GM23338 (cell line): ENCODE measurements at regions not wholly inside any gene's neighbourhood (a gene's known extent, or its start where the extent isn't known, plus 50 kb on each side); places are given as distances from the start of the nearest gene placed in this dataset.

Source experiments
- ATAC-seq: fragments of 200-7000 bp; cut with Tn5 transposase; 3 replicates; pipeline ENCODE4 v1.9.1; 2020
- DNase-seq: peaks from one replicate; pipeline ENCODE4 v3.0.0-alpha.2; 2015; ENCODE audit warnings: low spot score
- H2AFZ ChIP-seq: fragments of 200-600 bp; sonication (generic); 2 replicates; pipeline ENCODE4 v1.8.0; 2016; ENCODE audit warnings: antibody characterized with exemption, mild to moderate bottlenecking, moderate library complexity
- H3F3A ChIP-seq: fragments of 200-600 bp; sonication (generic); replicated peaks from 2 replicates; pipeline ENCODE4 v1.8.0; 2017; ENCODE audit warnings: antibody characterized with exemption, mixed run types, low read depth
- H3K27ac ChIP-seq: fragments of 200-600 bp; sonication (generic); 2 replicates; pipeline ENCODE4 v1.6.1; 2016; ENCODE audit warnings: low read depth
- H3K27me3 ChIP-seq: fragments of 200-600 bp; sonication (generic); 2 replicates; pipeline ENCODE4 v1.8.0; 2016; ENCODE audit warnings: mild to moderate bottlenecking, mixed run types, moderate library complexity; ENCODE audit not compliant: insufficient read depth
- H3K36me3 ChIP-seq: fragments of 200-600 bp; sonication (generic); 2 replicates; pipeline ENCODE4 v1.8.0; 2016; ENCODE audit warnings: mild to moderate bottlenecking; ENCODE audit not compliant: insufficient read depth
- H3K4me1 ChIP-seq: fragments of 200-600 bp; sonication (generic); 2 replicates; pipeline ENCODE4 v1.8.0; 2016; ENCODE audit warnings: mild to moderate bottlenecking, moderate library complexity; ENCODE audit not compliant: insufficient read depth
- H3K4me2 ChIP-seq: fragments of 200-600 bp; sonication (generic); 2 replicates; pipeline ENCODE4 v1.7.1; 2017; ENCODE audit warnings: mixed run types
- H3K4me3 ChIP-seq: fragments of 200-600 bp; sonication (generic); 2 replicates; pipeline ENCODE4 v1.6.1; 2016; ENCODE audit warnings: mixed run types
- H3K79me2 ChIP-seq: fragments of 200-600 bp; sonication (generic); replicated peaks from 2 replicates; pipeline ENCODE4 v1.8.0; 2017; ENCODE audit warnings: mild to moderate bottlenecking; ENCODE audit not compliant: insufficient read depth
- H3K9me2 ChIP-seq: fragments of 200-600 bp; sonication (generic); 2 replicates; pipeline ENCODE4 v1.8.0; 2017; ENCODE audit not compliant: insufficient read depth
- H4K20me1 ChIP-seq: fragments of 200-600 bp; sonication (generic); replicated peaks from 2 replicates; pipeline ENCODE4 v1.8.0; 2017; ENCODE audit warnings: mild to moderate bottlenecking; ENCODE audit not compliant: insufficient read depth
- H3K27ac Mint-ChIP-seq: 2 replicates; pipeline ENCODE4 v1.8.0; 2020; ENCODE audit warnings: inconsistent platforms, mild to moderate bottlenecking, moderate library complexity, mixed read lengths
- H3K27me3 Mint-ChIP-seq: 3 replicates; pipeline ENCODE4 v1.8.0; 2022; ENCODE audit warnings: low read depth, mild to moderate bottlenecking, moderate library complexity, mixed read lengths, inconsistent platforms; ENCODE audit not compliant: insufficient read depth, poor library complexity
- H3K36me3 Mint-ChIP-seq: 3 replicates; pipeline ENCODE4 v1.8.0; 2021; ENCODE audit warnings: low read depth, mild to moderate bottlenecking, inconsistent platforms, moderate library complexity, mixed read lengths
- H3K4me1 Mint-ChIP-seq: 3 replicates; pipeline ENCODE4 v1.8.0; 2020; ENCODE audit warnings: mild to moderate bottlenecking, inconsistent platforms, mixed read lengths
- H3K4me3 Mint-ChIP-seq: 3 replicates; pipeline ENCODE4 v1.8.0; 2021; ENCODE audit warnings: moderate library complexity, mild to moderate bottlenecking, inconsistent platforms, mixed read lengths
- H3K9me3 Mint-ChIP-seq: 3 replicates; pipeline ENCODE4 v1.8.0; 2020; ENCODE audit warnings: moderate library complexity, mild to moderate bottlenecking, inconsistent platforms, mixed read lengths
- CREB1 ChIP-seq: fragments of 250-450 bp; sonication (Bioruptor Pico); IDR thresholded peaks from 2 replicates; pipeline ENCODE4 v1.5.0; 2020; ENCODE audit warnings: low read depth, mild to moderate bottlenecking, moderate library complexity
- EZH2 ChIP-seq: fragments of 200-600 bp; sonication (generic); IDR thresholded peaks from one replicate; pipeline ENCODE4 v1.8.0; 2017; ENCODE audit warnings: antibody characterized with exemption, mild to moderate bottlenecking, low read depth; ENCODE audit not compliant: unreplicated experiment
- EZH2phosphoT487 ChIP-seq: fragments of 200-600 bp; sonication (generic); IDR thresholded peaks from one replicate; pipeline ENCODE4 v1.8.1; 2018; ENCODE audit warnings: antibody characterized with exemption; ENCODE audit not compliant: unreplicated experiment
- JUNB ChIP-seq: IDR thresholded peaks from one replicate; pipeline ENCODE4 v1.6.1; 2016; ENCODE audit warnings: antibody characterized with exemption; ENCODE audit not compliant: unreplicated experiment
- NANOG ChIP-seq: IDR thresholded peaks from 2 replicates; pipeline ENCODE4 v1.6.1; 2016; ENCODE audit warnings: antibody characterized with exemption, borderline replicate concordance
- POLR2AphosphoS5 ChIP-seq: IDR thresholded peaks from 2 replicates; pipeline ENCODE4 v1.6.1; 2016; ENCODE audit warnings: antibody characterized with exemption, low read depth
- STAT1 ChIP-seq: IDR thresholded peaks from one replicate; pipeline ENCODE4 v1.6.1; 2016; ENCODE audit warnings: antibody characterized with exemption; ENCODE audit not compliant: unreplicated experiment
- ZNF114 ChIP-seq: fragments of 250-450 bp; sonication (Bioruptor Pico); IDR thresholded peaks from 2 replicates; pipeline ENCODE4 v1.5.0; 2020; ENCODE audit warnings: mild to moderate bottlenecking, moderate library complexity
- ZNF331 ChIP-seq: fragments of 250-450 bp; sonication (Bioruptor Pico); IDR thresholded peaks from 2 replicates; pipeline ENCODE4 v1.5.0; 2020; ENCODE audit warnings: low read depth, mild to moderate bottlenecking, moderate library complexity
- TF ChIP-seq, protein P1 (sequence below): IDR thresholded peaks from 2 replicates; pipeline ENCODE4 v1.6.1; 2016; ENCODE audit warnings: antibody characterized with exemption
- TF ChIP-seq, protein P2 (sequence below): fragments of 250-450 bp; sonication (Bioruptor Pico); IDR thresholded peaks from 2 replicates; pipeline ENCODE4 v1.5.0; 2020; ENCODE audit warnings: mild to moderate bottlenecking, moderate library complexity
- TF ChIP-seq, protein P3 (sequence below): IDR thresholded peaks from one replicate; pipeline ENCODE4 v1.6.1; 2018; ENCODE audit warnings: antibody characterized with exemption; ENCODE audit not compliant: unreplicated experiment
- TF ChIP-seq, protein P4 (sequence below), 2 experiments: fragments of 200-600 bp in 1 of 2; sonication (generic) in 1 of 2; conservative IDR thresholded peaks; 2 replicates each; pipeline versions ENCODE4 v1.5.1 to v1.6.1; 2016 to 2017; ENCODE audit warnings: antibody characterized with exemption in 2 of 2, low read depth in 2 of 2, mild to moderate bottlenecking in 2 of 2, moderate library complexity in 1 of 2

DNA sequence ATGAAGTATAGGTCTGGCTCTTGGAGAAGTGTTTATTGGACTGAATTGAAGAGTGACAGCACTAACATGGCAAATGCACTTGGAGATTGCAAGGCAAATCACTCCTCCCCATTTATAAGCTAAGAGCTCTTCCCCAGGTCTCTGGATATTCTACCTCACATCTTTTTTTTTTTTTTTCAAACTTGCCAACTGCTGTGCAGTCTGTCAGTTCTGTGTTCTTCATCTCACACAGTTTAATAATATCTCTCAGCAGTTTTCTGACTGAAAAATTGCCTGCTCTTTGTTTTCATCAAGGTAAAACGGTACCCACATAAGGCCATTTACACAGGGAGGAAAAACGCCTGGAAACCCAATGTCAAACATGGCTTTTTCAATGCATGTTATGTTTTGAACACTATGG, 186.1 kb upstream of the B3GALT2 start:
- H4K20me1 ChIP-seq, result no peaks in the 10 kb centered on the region
- no peaks in the 10 kb centered on the region for H3F3A ChIP-seq
- no peak overlapping the region for H3K4me2 ChIP-seq
- no peaks in the 10 kb centered on the region for H3K36me3 ChIP-seq
- DNase-seq (no peak), ATAC-seq (no peak)
- Mint-ChIP-seq H3K27me3 (no peaks in the 10 kb centered on the region), H3K9me3 (no peaks in the 10 kb centered on the region; the same call in 2 of the 3 replicates), H3K36me3 (no peaks in the 10 kb centered on the region), H3K4me3 (no peak overlapping the region), H3K27ac (no peak overlapping the region), H3K4me1 (no peaks in the 10 kb centered on the region)
- H3K27me3 ChIP-seq, result no peaks in the 10 kb centered on the region
- TF ChIP-seq EZH2phosphoT487, result no peak
- TF ChIP-seq NANOG, result no peak
- TF ChIP-seq ZNF114 (CRISPR knock-in tag), result no peak
- no peak for TF ChIP-seq POLR2AphosphoS5
- TF ChIP-seq, protein P1, sequence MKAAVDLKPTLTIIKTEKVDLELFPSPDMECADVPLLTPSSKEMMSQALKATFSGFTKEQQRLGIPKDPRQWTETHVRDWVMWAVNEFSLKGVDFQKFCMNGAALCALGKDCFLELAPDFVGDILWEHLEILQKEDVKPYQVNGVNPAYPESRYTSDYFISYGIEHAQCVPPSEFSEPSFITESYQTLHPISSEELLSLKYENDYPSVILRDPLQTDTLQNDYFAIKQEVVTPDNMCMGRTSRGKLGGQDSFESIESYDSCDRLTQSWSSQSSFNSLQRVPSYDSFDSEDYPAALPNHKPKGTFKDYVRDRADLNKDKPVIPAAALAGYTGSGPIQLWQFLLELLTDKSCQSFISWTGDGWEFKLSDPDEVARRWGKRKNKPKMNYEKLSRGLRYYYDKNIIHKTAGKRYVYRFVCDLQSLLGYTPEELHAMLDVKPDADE, result no peak
- TF ChIP-seq ZNF331 (CRISPR knock-in tag), result no peak
- no peak for TF ChIP-seq STAT1
- TF ChIP-seq EZH2, result no peak
- TF ChIP-seq, protein P2, sequence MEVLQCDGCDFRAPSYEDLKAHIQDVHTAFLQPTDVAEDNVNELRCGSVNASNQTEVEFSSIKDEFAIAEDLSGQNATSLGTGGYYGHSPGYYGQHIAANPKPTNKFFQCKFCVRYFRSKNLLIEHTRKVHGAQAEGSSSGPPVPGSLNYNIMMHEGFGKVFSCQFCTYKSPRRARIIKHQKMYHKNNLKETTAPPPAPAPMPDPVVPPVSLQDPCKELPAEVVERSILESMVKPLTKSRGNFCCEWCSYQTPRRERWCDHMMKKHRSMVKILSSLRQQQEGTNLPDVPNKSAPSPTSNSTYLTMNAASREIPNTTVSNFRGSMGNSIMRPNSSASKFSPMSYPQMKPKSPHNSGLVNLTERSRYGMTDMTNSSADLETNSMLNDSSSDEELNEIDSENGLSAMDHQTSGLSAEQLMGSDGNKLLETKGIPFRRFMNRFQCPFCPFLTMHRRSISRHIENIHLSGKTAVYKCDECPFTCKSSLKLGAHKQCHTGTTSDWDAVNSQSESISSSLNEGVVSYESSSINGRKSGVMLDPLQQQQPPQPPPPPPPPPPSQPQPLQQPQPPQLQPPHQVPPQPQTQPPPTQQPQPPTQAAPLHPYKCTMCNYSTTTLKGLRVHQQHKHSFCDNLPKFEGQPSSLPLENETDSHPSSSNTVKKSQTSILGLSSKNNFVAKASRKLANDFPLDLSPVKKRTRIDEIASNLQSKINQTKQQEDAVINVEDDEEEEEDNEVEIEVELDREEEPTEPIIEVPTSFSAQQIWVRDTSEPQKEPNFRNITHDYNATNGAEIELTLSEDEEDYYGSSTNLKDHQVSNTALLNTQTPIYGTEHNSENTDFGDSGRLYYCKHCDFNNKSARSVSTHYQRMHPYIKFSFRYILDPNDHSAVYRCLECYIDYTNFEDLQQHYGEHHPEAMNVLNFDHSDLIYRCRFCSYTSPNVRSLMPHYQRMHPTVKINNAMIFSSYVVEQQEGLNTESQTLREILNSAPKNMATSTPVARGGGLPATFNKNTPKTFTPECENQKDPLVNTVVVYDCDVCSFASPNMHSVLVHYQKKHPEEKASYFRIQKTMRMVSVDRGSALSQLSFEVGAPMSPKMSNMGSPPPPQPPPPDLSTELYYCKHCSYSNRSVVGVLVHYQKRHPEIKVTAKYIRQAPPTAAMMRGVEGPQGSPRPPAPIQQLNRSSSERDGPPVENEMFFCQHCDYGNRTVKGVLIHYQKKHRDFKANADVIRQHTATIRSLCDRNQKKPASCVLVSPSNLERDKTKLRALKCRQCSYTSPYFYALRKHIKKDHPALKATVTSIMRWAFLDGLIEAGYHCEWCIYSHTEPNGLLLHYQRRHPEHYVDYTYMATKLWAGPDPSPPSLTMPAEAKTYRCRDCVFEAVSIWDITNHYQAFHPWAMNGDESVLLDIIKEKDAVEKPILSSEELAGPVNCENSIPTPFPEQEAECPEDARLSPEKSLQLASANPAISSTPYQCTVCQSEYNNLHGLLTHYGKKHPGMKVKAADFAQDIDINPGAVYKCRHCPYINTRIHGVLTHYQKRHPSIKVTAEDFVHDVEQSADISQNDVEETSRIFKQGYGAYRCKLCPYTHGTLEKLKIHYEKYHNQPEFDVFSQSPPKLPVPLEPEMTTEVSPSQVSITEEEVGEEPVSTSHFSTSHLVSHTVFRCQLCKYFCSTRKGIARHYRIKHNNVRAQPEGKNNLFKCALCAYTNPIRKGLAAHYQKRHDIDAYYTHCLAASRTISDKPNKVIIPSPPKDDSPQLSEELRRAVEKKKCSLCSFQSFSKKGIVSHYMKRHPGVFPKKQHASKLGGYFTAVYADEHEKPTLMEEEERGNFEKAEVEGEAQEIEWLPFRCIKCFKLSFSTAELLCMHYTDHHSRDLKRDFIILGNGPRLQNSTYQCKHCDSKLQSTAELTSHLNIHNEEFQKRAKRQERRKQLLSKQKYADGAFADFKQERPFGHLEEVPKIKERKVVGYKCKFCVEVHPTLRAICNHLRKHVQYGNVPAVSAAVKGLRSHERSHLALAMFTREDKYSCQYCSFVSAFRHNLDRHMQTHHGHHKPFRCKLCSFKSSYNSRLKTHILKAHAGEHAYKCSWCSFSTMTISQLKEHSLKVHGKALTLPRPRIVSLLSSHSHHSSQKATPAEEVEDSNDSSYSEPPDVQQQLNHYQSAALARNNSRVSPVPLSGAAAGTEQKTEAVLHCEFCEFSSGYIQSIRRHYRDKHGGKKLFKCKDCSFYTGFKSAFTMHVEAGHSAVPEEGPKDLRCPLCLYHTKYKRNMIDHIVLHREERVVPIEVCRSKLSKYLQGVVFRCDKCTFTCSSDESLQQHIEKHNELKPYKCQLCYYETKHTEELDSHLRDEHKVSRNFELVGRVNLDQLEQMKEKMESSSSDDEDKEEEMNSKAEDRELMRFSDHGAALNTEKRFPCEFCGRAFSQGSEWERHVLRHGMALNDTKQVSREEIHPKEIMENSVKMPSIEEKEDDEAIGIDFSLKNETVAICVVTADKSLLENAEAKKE, result no peak
- TF ChIP-seq, protein P3, sequence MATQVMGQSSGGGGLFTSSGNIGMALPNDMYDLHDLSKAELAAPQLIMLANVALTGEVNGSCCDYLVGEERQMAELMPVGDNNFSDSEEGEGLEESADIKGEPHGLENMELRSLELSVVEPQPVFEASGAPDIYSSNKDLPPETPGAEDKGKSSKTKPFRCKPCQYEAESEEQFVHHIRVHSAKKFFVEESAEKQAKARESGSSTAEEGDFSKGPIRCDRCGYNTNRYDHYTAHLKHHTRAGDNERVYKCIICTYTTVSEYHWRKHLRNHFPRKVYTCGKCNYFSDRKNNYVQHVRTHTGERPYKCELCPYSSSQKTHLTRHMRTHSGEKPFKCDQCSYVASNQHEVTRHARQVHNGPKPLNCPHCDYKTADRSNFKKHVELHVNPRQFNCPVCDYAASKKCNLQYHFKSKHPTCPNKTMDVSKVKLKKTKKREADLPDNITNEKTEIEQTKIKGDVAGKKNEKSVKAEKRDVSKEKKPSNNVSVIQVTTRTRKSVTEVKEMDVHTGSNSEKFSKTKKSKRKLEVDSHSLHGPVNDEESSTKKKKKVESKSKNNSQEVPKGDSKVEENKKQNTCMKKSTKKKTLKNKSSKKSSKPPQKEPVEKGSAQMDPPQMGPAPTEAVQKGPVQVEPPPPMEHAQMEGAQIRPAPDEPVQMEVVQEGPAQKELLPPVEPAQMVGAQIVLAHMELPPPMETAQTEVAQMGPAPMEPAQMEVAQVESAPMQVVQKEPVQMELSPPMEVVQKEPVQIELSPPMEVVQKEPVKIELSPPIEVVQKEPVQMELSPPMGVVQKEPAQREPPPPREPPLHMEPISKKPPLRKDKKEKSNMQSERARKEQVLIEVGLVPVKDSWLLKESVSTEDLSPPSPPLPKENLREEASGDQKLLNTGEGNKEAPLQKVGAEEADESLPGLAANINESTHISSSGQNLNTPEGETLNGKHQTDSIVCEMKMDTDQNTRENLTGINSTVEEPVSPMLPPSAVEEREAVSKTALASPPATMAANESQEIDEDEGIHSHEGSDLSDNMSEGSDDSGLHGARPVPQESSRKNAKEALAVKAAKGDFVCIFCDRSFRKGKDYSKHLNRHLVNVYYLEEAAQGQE, result no peak
- TF ChIP-seq, protein P4, sequence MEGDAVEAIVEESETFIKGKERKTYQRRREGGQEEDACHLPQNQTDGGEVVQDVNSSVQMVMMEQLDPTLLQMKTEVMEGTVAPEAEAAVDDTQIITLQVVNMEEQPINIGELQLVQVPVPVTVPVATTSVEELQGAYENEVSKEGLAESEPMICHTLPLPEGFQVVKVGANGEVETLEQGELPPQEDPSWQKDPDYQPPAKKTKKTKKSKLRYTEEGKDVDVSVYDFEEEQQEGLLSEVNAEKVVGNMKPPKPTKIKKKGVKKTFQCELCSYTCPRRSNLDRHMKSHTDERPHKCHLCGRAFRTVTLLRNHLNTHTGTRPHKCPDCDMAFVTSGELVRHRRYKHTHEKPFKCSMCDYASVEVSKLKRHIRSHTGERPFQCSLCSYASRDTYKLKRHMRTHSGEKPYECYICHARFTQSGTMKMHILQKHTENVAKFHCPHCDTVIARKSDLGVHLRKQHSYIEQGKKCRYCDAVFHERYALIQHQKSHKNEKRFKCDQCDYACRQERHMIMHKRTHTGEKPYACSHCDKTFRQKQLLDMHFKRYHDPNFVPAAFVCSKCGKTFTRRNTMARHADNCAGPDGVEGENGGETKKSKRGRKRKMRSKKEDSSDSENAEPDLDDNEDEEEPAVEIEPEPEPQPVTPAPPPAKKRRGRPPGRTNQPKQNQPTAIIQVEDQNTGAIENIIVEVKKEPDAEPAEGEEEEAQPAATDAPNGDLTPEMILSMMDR (conservative IDR thresholded peaks at IDR 0.05; ENCODE audit: low read depth in 2 of 2), result no peak
- no peak for TF ChIP-seq JUNB
- no peak for TF ChIP-seq CREB1 (CRISPR knock-in tag)
- H3K4me3 ChIP-seq, result no peak overlapping the region
- no peak overlapping the region for H2AFZ ChIP-seq
- H3K27ac ChIP-seq, result no peak overlapping the region
- no peaks in the 10 kb centered on the region for H3K79me2 ChIP-seq
- no peaks in the 10 kb centered on the region for H3K4me1 ChIP-seq
- H3K9me2 ChIP-seq, result 0 out of 2 replicates have a peak, but pooled peaks cover 7% of the 10 kb centered on the region
